Middle frontal gyrus (tissue), 1 donor: ENCODE measurements at regions not wholly inside any gene's neighbourhood (a gene's known extent, or its start where the extent isn't known, plus 50 kb on each side); places are given as distances from the start of the nearest gene placed in this dataset.

Experiments
- DNase-seq: peaks from one replicate; pipeline ENCODE4 v3.0.0-alpha.2; 2015; ENCODE audit warnings: low spot score; ENCODE audit errors: extremely low spot score

DNA sequence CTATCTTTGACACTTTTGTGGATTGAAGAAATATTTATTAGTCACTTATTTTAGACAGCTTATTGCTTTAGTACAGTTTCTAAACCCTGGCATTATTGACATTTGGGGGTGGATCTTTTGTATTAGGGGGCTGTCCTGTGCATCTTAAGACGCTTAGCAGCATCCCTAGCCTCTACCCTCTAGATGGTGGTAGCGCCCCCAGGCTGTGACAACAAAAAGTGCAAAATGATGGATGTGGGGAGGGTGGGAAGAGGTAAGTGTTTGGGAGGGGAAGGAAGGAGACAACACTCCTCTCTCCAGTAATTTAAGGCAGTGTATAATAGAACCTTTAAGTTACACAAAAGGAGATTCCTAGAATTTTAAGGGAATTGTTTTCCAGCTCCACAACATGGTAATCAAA lies 1210.6 kb downstream of the C4orf33 start:
- no peak for DNase-seq

GRCh38 chr4:130309221-130309620 lies 1213.3 kb downstream of the C4orf33 start:
- DNase-seq = no peak

GRCh38 chr4:130322439-130322838 lies 1226.5 kb downstream of the C4orf33 start:
- no peak for DNase-seq

- no peak for DNase-seq
Measured at GRCh38 chr4:130329036-130329435, 1233.1 kb downstream of the C4orf33 start.

DNA sequence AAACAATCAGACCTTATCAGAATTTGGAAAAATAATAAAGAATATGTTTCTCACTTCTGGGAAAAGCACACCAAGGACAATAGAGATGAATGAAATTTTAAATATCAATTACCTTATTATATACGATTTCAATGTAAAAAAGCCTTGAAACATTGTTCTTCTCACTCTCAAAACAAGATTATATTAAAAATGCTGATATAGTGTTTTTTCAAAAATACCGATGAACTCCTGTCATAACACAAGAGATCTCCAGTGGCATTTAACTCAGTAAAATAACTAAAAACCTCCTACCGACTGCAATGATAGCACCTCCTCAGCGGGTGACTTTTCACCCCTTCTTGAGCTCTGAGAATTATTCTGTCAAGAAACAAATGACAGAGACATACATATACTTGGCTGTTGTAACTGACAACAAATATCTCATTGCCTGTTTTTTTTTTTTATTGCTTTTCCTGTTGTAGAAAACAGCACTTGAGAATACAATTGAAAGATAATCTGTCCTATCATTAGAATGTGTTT lies 1237.3 kb downstream of the C4orf33 start:
- DNase-seq = no peak

- no peak for DNase-seq
Measured at GRCh38 chr4:130335417-130336194, 1239.7 kb downstream of the C4orf33 start.

- no peak for DNase-seq
Measured at GRCh38 chr4:130336585-130337217, 1240.7 kb downstream of the C4orf33 start.

DNA sequence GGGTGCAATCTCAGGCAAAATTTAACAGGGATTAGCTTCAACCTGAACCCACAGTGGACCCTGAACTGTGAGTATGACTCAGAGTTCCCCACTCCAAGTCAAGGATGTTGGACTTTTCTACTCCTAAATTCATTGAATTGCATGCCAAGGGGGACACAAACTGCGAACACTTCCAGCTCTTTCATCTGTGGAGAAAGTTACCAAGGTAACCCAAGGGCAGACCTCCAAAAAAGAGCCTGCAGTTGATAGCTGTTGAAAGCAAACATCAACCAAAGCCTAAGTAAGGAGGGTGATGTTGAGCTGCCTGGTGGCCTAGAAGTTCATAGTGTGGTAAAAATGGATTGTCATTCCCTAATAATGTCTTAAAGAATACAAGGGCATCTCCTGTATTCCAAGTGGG lies 1242.9 kb downstream of the C4orf33 start:
- no peak for DNase-seq

DNA sequence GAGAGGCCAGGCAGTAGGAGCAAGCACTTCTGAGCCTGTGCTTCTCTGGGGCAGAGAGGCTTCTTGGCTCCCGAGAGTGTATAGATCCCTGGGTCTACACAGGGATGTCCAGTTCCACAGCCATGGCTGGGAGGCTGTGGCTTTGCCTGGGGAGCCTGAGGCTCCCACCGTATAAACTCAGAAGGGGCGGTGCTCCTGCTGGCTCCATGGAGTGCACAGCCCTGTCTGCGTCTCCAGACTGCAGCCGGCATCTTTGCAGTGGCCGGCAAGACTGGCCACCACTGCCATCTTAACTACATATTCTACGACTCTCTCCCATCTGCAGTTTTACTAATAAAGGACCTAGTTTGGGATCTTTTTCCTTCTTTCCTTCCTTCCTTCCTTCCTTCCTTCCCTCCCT lies 1253.8 kb downstream of the C4orf33 start:
- no peak for DNase-seq

DNA sequence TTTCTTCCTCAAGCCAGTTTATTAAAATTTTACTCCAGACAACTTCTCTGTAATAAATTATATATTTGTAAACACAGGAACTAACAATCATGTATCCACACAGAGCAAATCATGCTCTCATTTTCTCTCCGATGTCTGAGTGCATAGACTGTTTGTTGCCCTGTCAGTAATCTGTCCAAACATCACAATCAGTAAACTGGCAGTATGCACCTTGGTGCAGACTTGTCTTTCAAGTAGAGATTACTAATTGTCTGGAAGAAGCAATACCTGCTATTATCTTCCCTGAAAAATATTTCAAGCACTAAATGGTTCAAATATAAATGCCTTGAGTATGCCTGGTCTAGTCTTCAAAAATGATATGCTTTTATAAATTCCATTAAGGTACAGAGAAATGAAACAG lies 1260.9 kb downstream of the C4orf33 start:
- no peak for DNase-seq

GRCh38 chr4:130359542-130359941 lies 1263.6 kb downstream of the C4orf33 start:
- DNase-seq = peak; percentile 16

DNA sequence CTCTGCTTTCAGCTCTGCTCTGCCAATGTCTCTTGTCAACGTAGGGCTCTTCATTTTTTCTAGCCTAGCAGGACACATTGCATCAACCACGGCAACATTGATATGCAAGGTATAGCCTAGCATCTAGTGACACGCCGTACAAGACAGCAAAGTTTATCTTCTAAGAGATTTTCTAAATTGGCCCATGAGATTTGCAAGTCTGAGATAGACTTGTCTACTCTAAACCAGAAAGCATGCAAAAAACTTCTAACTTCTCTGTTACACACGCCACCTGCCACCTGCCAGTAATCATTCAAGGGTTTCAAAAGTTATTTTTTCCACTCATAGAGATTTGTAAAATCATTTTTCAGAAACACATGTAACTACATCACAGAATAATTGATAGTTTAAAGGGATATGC lies 1265.7 kb downstream of the C4orf33 start:
- DNase-seq = no peak

DNA sequence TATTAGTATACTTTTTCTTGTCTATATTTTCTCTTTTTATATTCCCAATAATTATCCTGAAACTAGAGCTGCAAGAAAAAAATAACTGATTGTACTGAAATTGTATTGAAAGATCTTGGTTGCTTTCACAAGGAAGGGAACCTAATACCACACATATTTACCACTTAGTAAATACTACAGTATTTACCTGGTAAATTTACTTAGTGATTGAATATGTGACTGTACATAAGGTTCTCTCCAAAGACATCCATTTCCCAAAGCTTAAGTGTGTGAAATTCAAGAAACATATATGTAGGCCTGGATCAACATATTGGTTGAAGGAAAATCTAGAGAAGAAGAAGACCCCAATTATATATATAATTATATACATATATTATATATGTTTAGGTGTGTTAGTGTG lies 1272.7 kb downstream of the C4orf33 start:
- no peak for DNase-seq

DNA sequence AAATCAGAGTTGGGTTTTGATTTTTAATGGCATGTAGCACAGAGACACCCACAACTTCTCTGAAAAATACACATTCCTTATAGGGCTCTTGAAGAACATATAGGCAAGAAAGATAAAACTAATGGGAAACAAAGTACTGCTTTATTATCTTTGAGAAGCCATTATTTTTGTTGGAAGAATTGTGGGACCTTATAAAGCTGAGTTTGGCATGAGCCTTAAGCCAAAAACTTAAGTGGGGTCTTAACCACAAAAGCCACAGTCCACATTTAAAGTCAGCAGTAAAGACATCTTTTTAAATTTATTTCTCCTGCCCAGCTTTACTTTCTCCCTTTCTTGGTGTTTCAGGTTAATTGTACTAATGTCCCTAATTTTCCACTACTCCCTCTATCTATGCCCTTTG lies 1297.3 kb downstream of the C4orf33 start:
- no peak for DNase-seq

- DNase-seq = no peak
Measured at GRCh38 chr4:130393642-130394041, 1297.7 kb downstream of the C4orf33 start.

DNA sequence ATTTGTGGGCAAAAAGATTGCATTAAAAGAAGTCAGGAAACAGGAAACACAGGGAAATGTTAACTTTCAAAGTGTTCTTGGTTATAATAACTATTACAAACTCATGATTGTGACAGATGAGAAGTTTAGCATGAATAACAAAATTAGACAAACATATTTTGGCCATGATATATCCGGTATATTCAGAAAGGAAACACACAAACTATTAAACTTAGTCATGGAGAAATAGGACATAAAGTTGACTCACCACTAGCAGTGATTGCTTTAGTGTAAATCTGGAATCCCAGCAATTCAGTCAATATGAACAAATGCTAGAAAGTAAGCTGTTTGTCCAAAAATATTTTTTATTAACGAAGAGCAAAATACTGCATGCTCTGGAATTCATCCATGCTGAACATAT lies 1299.9 kb downstream of the C4orf33 start:
- no peak for DNase-seq

- DNase-seq = no peak
Measured at GRCh38 chr4:130403221-130403620, 1307.3 kb downstream of the C4orf33 start.

GRCh38 chr4:130416228-130416627 lies 1320.3 kb downstream of the C4orf33 start:
- DNase-seq = no peak

- no peak for DNase-seq
Measured at GRCh38 chr4:130419211-130419975, 1323.4 kb downstream of the C4orf33 start.

GRCh38 chr4:130422261-130422660 lies 1326.3 kb downstream of the C4orf33 start:
- no peak for DNase-seq

GRCh38 chr4:130424211-130424610 lies 1328.3 kb downstream of the C4orf33 start:
- no peak for DNase-seq

DNA sequence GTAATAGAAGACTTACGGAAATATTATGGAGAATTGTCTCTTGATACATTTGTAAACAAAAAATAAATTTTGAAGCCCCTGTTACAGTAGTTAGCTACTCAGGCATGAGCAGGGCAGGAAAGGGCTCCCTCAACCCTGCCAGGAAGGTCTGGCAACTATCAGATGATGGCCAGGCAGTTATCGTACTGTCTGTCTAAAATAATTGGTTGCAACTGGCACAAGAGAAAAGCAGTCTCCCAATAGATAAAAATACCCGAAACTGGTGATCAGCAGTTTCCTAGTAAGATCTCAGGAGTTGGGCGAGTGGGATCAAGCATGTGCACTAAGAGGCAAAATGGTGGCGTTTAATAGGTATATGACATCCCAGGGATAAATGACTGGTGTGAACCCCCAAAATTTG lies 1336.3 kb downstream of the C4orf33 start:
- no peak for DNase-seq
